ENCODE measurements at regions not wholly inside any gene's neighbourhood (a gene's known extent, or its start where the extent isn't known, plus 50 kb on each side); places are given as distances from the start of the nearest gene placed in this dataset.

DNA sequence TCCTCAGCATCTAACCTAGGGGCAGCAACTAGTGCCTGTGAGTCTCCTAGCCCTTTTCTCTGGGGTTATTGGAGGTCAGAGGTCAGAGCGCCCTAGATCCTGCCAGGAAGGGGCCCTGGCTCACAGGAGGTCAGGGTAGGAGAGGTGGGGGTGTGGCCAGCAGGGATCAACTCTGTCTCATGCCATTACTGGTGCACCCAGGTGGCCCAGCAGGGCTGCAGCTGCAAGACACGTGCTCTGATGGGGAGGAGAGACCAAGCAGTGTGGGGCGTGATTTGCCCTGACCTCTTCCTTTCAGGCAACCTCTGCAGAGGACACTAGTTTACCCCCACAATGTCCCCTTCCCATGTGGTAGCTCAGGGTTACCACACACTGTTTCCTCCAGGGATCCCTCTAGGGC, 73.3 kb upstream of the ZNF30 start:
- H3K4me3 Mint-ChIP-seq = no peak overlapping the region
- Histone ChIP-seq H3K27ac (ENCODE audit: low read depth, low read length) (no peak overlapping the region), H3K27me3 (ENCODE audit: control insufficient read depth in 2 of 2, insufficient read depth in 2 of 2, low read length in 2 of 2) (no peaks in the 10 kb centered on the region), H3K9me3 (ENCODE audit: control insufficient read depth in 2 of 3, low read length in 3 of 3) (no peaks in the 10 kb centered on the region), H3K36me3 (ENCODE audit: control insufficient read depth in 2 of 3, insufficient read depth in 3 of 3, low read length in 3 of 3) (peaks cover 0 to 32% (median 3%) of the 10 kb centered on the region in 3 experiments), H3K4me1 (ENCODE audit: control insufficient read depth in 2 of 2, insufficient read depth in 2 of 2, low read length in 2 of 2) (peaks cover 7 to 9% of the 10 kb centered on the region in 2 donors), H3K4me3 (ENCODE audit: low read length) (no peak overlapping the region)
- H3K27ac Mint-ChIP-seq = no peak overlapping the region
- peaks cover 12 to 69% (median 64%) of the 10 kb centered on the region in 5 donors for H3K36me3 Mint-ChIP-seq
- DNase-seq = no peak
- H3K9me3 Mint-ChIP-seq = peaks cover 0 to 41% (median 11%) of the 10 kb centered on the region in 11 donors
- no peak for ATAC-seq
- ChIA-PET CTCF (no interaction called here), POLR2A (no interaction called here)
- H3K4me1 Mint-ChIP-seq = peaks cover 12 to 79% (median 60%) of the 10 kb centered on the region in 7 donors
- H3K27me3 Mint-ChIP-seq = no peaks in the 10 kb centered on the region
- intact Hi-C loops (cut with micrococcal nuclease) = loop anchor here in 1 of 2 donors (5.0 to 10.0 kb wide), 3 partner anchors 74 to 119 kb away; partner anchors contain the start of gene ZNF30

DNA sequence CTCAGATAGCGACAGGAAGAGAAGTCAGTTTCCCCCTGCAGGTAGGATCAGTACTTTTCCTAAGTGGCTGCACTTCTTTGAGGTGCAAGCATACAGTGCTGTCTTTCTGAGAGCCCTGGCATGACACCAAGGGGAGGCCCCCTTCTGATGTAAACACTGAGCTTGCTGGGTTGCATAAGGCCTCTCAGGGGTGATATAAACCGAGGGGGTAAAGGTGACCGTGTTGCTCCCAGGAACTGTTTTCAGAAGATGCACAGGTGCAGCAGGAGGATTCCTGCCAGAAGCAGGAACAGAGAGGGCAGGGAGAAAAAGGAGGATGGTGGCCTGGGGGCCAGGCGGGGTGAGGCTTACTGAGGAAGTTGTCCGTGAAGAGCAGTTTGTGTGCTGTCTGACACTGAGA, 74.0 kb upstream of the ZNF30 start:
- intact Hi-C loops (cut with micrococcal nuclease) = loop anchor here in 1 of 2 donors (5.0 to 10.0 kb wide), 3 partner anchors 75 to 120 kb away; partner anchors contain the start of gene ZNF30
- Histone ChIP-seq H3K9me3 (ENCODE audit: control insufficient read depth in 2 of 3, low read length in 3 of 3) (no peaks in the 10 kb centered on the region), H3K36me3 (ENCODE audit: control insufficient read depth in 2 of 3, insufficient read depth in 3 of 3, low read length in 3 of 3) (peaks cover 0 to 32% (median 3%) of the 10 kb centered on the region in 3 experiments), H3K27me3 (ENCODE audit: control insufficient read depth in 2 of 2, insufficient read depth in 2 of 2, low read length in 2 of 2) (no peaks in the 10 kb centered on the region), H3K27ac (ENCODE audit: low read depth, low read length) (no peak overlapping the region), H3K4me3 (ENCODE audit: low read length) (no peak overlapping the region), H3K4me1 (ENCODE audit: control insufficient read depth in 2 of 2, insufficient read depth in 2 of 2, low read length in 2 of 2) (peaks cover 4 to 7% of the 10 kb centered on the region in 2 donors)
- DNase-seq (no peak), ATAC-seq (no peak)
- CTCF ChIA-PET = no interaction called here
- Mint-ChIP-seq H3K4me1 (peaks cover 6 to 75% (median 53%) of the 10 kb centered on the region in 7 donors), H3K9me3 (peaks cover 0 to 40% (median 8%) of the 10 kb centered on the region in 11 donors), H3K36me3 (peaks cover 12 to 71% (median 67%) of the 10 kb centered on the region in 5 donors), H3K27ac (peak overlapping the region in 3 of 9 donors; percentile 5 to 74 (median 73)), H3K27me3 (no peaks in the 10 kb centered on the region), H3K4me3 (peak overlapping the region in 3 of 10 donors; percentile 6 to 21 (median 8))
- POLR2A ChIA-PET = no interaction called here

DNA sequence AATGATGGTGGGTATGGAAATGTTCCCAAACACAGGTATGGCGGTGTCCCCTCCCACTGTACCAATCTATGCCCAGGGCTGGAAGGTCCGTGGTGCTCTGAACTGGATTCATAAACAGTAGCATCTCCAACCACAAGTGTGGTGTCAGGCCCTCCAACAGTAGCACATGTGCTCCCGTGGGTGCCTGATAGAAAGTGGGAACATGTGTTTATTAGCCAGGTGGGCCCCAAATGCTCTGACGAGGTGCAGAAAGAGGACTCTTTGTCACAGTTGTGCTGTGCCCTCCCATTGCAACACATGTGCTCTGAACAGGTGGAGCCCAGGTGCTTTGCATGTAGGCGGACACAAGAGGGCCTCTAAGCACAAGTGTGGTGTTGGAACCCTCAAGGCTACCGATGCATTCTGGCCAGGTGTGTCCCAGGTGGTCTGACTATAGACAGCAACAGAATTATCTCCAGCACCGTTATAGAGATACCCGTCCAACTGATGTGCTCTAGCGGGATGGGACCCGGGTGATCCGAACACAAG, 75.4 kb upstream of the ZNF30 start:
- Mint-ChIP-seq H3K27me3 (no peaks in the 10 kb centered on the region), H3K36me3 (peaks cover 13 to 76% (median 68%) of the 10 kb centered on the region in 5 donors), H3K27ac (peak overlapping the region in 4 of 9 donors; percentile 50 to 75 (median 62)), H3K9me3 (peaks cover 0 to 43% (median 4%) of the 10 kb centered on the region in 11 donors), H3K4me1 (peaks cover under 1 to 63% (median 43%) of the 10 kb centered on the region in 7 donors), H3K4me3 (no peak overlapping the region)
- Histone ChIP-seq H3K27ac (ENCODE audit: low read depth, low read length) (no peak overlapping the region), H3K27me3 (ENCODE audit: control insufficient read depth in 2 of 2, insufficient read depth in 2 of 2, low read length in 2 of 2) (no peaks in the 10 kb centered on the region), H3K4me1 (ENCODE audit: control insufficient read depth in 2 of 2, insufficient read depth in 2 of 2, low read length in 2 of 2) (no peaks in the 10 kb centered on the region), H3K36me3 (ENCODE audit: control insufficient read depth in 2 of 3, insufficient read depth in 3 of 3, low read length in 3 of 3) (peaks cover 0 to 28% (median 3%) of the 10 kb centered on the region in 3 experiments), H3K4me3 (ENCODE audit: low read length) (no peak overlapping the region), H3K9me3 (ENCODE audit: control insufficient read depth in 2 of 3, low read length in 3 of 3) (no peaks in the 10 kb centered on the region)
- ChIA-PET POLR2A (no interaction called here), CTCF (no interaction called here)
- intact Hi-C loops (cut with micrococcal nuclease) = loop anchor here in 1 of 2 donors (2.0 to 10.0 kb wide), 4 partner anchors 76 to 161 kb away; partner anchors contain the start of gene ZNF30
- ATAC-seq = no peak
- peak in 1 of 9 donors; percentile 13 for DNase-seq

DNA sequence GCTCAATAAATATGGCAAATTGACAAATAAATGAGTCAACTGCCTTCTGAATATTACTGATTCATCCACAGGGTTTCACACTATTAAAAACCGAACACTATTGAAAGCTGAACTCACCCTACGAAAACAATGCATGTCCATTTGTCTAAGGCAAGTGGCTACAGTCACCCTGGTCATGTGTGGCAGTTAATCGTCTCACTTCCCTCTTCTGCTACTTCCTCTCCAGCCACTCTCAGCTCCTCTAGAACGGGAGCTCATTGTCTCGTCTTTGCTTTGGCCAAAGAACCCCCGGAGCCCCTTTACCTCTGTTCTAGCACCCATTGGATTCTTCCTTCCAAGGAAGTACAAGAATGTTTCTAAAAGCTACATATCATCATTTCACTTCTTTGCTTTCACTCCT, 74.4 kb upstream of the ZNF599 start:
- CTCF ChIA-PET = interaction anchor here (0.6 to 1.1 kb wide), 2 partner anchors 9 to 55 kb away, joined by 3 to 4 read pairs; no protein-coding TSS in a partner anchor
- intact Hi-C loops (cut with micrococcal nuclease) = no loop called here
- H3K27ac ChIP-seq (ENCODE audit: low read depth, low read length) = no peak overlapping the region
- no peak for ATAC-seq
- no peak overlapping the region for H3K4me3 Mint-ChIP-seq
- no peaks in the 10 kb centered on the region for H3K27me3 ChIP-seq (ENCODE audit: control insufficient read depth in 2 of 2, insufficient read depth in 2 of 2, low read length in 2 of 2)
- H3K4me1 ChIP-seq (ENCODE audit: control insufficient read depth in 2 of 2, insufficient read depth in 2 of 2, low read length in 2 of 2) = no peaks in the 10 kb centered on the region
- no peaks in the 10 kb centered on the region for H3K27me3 Mint-ChIP-seq
- peaks cover 0 to 34% (median 26%) of the 10 kb centered on the region in 7 donors for H3K4me1 Mint-ChIP-seq
- H3K27ac Mint-ChIP-seq = peak overlapping the region in 1 of 9 donors; percentile 38
- POLR2A ChIA-PET = no interaction called here
- peaks cover 0 to 28% (median 3%) of the 10 kb centered on the region in 3 experiments for H3K36me3 ChIP-seq (ENCODE audit: control insufficient read depth in 2 of 3, insufficient read depth in 3 of 3, low read length in 3 of 3)
- no peak for DNase-seq
- H3K4me3 ChIP-seq (ENCODE audit: low read length) = no peak overlapping the region
- peaks cover 6 to 54% (median 43%) of the 10 kb centered on the region in 5 donors for H3K36me3 Mint-ChIP-seq
- H3K9me3 Mint-ChIP-seq = peaks cover 0 to 41% (median 3%) of the 10 kb centered on the region in 11 donors
- H3K9me3 ChIP-seq (ENCODE audit: control insufficient read depth in 2 of 3, low read length in 3 of 3) = no peaks in the 10 kb centered on the region

DNA sequence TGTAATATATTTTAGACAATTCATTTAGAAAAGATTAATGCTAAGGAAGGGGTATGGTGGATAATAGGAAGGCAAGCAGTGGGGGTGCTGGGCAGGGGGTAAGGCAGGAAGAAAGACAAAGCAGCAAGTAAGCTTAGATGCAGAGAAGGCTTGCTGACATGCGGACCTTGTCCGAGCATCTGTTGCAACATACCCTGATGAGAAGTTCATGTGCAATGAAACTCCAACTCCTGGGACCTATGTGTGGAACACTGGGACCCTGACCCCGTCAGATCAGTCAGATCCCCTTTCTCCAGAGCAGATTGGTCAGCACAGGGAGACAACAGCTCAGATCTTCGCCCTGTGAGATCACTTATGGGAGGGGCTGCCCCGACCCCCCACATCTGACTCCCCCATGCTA, 71.3 kb upstream of the ZNF599 start:
- Histone ChIP-seq H3K36me3 (ENCODE audit: control insufficient read depth in 2 of 3, insufficient read depth in 3 of 3, low read length in 3 of 3) (peaks cover 0 to 7% (median 0%) of the 10 kb centered on the region in 3 experiments), H3K9me3 (ENCODE audit: control insufficient read depth in 2 of 3, low read length in 3 of 3) (no peaks in the 10 kb centered on the region), H3K27me3 (ENCODE audit: control insufficient read depth in 2 of 2, insufficient read depth in 2 of 2, low read length in 2 of 2) (no peaks in the 10 kb centered on the region), H3K4me1 (ENCODE audit: control insufficient read depth in 2 of 2, insufficient read depth in 2 of 2, low read length in 2 of 2) (no peaks in the 10 kb centered on the region), H3K27ac (ENCODE audit: low read depth, low read length) (no peak overlapping the region), H3K4me3 (ENCODE audit: low read length) (no peak overlapping the region)
- intact Hi-C loops (cut with micrococcal nuclease) = no loop called here
- Mint-ChIP-seq H3K27ac (peak overlapping the region in 2 of 9 donors; percentile 48 to 53), H3K9me3 (peaks cover 0 to 35% (median 3%) of the 10 kb centered on the region in 11 donors), H3K4me3 (no peak overlapping the region), H3K36me3 (peaks cover 3 to 34% (median 23%) of the 10 kb centered on the region in 5 donors), H3K4me1 (peaks cover 0 to 22% (median 18%) of the 10 kb centered on the region in 7 donors), H3K27me3 (peaks cover 0 to 4% (median 0%) of the 10 kb centered on the region in 5 donors)
- ChIA-PET CTCF (no interaction called here), POLR2A (no interaction called here)
- no peak for ATAC-seq
- DNase-seq = no peak

GRCh38 chr19:34841780-34842179, 68.8 kb upstream of the ZNF599 start:
- ChIA-PET POLR2A (interaction anchor here (0.7 kb wide), 2 partner anchors 375 to 1869 kb away, joined by 3 read pairs; no protein-coding TSS in a partner anchor), CTCF (no interaction called here)
- no peak for DNase-seq
- no peak overlapping the region for H3K4me3 ChIP-seq (ENCODE audit: low read length)
- H3K4me1 Mint-ChIP-seq = peaks cover 6 to 41% (median 28%) of the 10 kb centered on the region in 7 donors
- no peaks in the 10 kb centered on the region for H3K36me3 ChIP-seq (ENCODE audit: control insufficient read depth in 2 of 3, insufficient read depth in 3 of 3, low read length in 3 of 3)
- H3K27ac Mint-ChIP-seq = peak overlapping the region in 4 of 9 donors; percentile 45 to 70 (median 61)
- intact Hi-C loops (cut with micrococcal nuclease) = no loop called here
- H3K36me3 Mint-ChIP-seq = peaks cover 0 to 13% (median 3%) of the 10 kb centered on the region in 5 donors
- no peak overlapping the region for H3K4me3 Mint-ChIP-seq
- peaks cover 0 to 3% of the 10 kb centered on the region in 2 donors for H3K27me3 ChIP-seq (ENCODE audit: control insufficient read depth in 2 of 2, insufficient read depth in 2 of 2, low read length in 2 of 2)
- peaks cover 0 to 14% (median 0%) of the 10 kb centered on the region in 11 donors for H3K9me3 Mint-ChIP-seq
- H3K27me3 Mint-ChIP-seq = peaks cover 0 to 17% (median 0%) of the 10 kb centered on the region in 5 donors
- ATAC-seq = no peak
- no peaks in the 10 kb centered on the region for H3K4me1 ChIP-seq (ENCODE audit: control insufficient read depth in 2 of 2, insufficient read depth in 2 of 2, low read length in 2 of 2)
- H3K9me3 ChIP-seq (ENCODE audit: control insufficient read depth in 2 of 3, low read length in 3 of 3) = no peaks in the 10 kb centered on the region
- no peak overlapping the region for H3K27ac ChIP-seq (ENCODE audit: low read depth, low read length)
